ENCODE measurements at regions not wholly inside any gene's neighbourhood (a gene's known extent, or its start where the extent isn't known, plus 50 kb on each side); places are given as distances from the start of the nearest gene placed in this dataset.
"Not testable (repeated sequence)": the region's sequence is repeated elsewhere in the genome, so short reads cannot be mapped to it uniquely, and the experiment has no call there.

DNA sequence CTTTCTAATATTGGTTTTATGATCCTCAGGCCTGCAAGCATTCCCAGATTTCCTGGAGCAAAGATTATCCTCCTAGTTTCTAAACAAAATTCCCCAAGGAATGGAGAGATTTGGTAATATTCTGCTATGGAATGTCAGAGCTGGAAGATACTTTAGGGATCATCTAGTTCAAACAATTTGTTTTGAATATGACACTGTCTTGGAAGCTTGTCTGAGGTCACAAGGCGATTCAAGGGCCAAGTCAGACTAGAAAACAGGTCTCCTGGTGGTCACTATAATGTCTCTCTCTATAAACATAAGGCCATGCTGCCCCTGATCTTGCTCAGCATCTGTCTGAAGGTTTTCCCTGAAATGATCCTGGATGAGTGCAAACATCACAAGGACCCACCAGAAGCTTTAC is 143.4 kb upstream of the BCL6 start:
- no peak for DNase-seq
- H3K36me3 ChIP-seq = no peaks in the 10 kb centered on the region
- H3K27ac ChIP-seq (replicated peaks) = peak overlapping the region; percentile 44
- peaks cover 18% of the 10 kb centered on the region for H3K4me1 ChIP-seq
- intact Hi-C loops (cut with micrococcal nuclease) = no loop called here
- H3K4me3 ChIP-seq = no peak overlapping the region
- no peaks in the 10 kb centered on the region for H3K27me3 ChIP-seq (ENCODE audit: low read depth)
- TF ChIP-seq, protein P1, sequence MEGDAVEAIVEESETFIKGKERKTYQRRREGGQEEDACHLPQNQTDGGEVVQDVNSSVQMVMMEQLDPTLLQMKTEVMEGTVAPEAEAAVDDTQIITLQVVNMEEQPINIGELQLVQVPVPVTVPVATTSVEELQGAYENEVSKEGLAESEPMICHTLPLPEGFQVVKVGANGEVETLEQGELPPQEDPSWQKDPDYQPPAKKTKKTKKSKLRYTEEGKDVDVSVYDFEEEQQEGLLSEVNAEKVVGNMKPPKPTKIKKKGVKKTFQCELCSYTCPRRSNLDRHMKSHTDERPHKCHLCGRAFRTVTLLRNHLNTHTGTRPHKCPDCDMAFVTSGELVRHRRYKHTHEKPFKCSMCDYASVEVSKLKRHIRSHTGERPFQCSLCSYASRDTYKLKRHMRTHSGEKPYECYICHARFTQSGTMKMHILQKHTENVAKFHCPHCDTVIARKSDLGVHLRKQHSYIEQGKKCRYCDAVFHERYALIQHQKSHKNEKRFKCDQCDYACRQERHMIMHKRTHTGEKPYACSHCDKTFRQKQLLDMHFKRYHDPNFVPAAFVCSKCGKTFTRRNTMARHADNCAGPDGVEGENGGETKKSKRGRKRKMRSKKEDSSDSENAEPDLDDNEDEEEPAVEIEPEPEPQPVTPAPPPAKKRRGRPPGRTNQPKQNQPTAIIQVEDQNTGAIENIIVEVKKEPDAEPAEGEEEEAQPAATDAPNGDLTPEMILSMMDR (IDR thresholded peaks at IDR 0.05; ENCODE audit: borderline replicate concordance) = no peak
- no peaks in the 10 kb centered on the region for H3K9me3 ChIP-seq (replicated peaks)

DNA sequence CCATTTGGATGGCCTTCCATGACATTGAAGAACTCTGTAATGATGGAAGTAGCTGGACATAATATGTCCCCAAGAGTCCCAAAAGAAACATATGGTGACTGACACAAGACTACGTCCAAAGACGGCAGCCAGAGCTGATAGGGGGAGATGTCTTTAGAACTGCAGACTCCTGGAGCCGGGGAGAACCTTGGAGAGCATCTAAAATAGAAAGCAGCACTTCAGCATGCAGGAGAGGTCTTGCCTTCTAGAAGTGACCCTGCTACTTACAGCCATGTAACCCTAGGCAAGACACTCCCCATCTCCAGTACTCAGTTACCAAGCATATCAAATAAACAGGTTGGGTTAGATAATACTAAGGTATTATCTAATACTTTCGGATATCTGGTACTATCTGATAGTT is 143.8 kb upstream of the BCL6 start:
- intact Hi-C loops (cut with micrococcal nuclease) = no loop called here
- no peaks in the 10 kb centered on the region for H3K9me3 ChIP-seq (replicated peaks)

DNA sequence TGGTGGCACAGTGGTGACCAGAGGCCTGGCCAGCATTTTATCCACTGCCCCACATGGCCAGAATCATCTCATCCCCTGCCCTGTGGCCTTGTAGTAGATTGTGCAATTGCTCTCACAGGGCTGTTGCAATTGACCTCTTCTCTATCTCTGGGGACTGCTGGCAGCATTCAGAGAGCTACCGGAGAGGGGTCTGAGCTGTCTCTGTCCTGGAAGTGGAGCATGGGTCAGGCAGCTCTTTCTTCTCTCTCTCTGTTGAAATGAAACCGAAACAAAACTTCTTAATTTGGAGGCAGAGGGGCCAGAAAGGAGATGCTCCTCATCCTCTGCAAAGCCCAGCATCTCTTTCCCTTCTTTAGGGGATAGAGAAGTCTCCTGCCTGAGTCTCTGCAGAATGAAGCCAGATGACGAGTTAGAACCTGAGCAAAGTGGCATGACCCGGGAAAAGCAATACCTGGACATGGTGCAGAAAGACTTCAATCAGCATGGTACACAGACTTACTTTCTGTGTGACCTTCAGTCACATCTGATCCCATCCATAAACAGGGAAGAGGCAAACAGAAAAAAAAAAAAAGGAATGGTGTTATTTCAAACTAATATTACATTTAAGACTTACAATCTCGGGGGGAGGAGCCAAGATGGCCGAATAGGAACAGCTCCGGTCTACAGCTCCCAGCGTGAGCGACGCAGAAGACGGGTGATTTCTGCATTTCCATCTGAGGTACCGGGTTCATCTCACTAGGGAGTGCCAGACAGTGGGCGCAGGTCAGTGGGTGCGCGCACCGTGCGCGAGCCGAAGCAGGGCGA is 144.5 kb upstream of the BCL6 start:
- H3K4me3 ChIP-seq = no peak overlapping the region
- no peaks in the 10 kb centered on the region for H3K9me3 ChIP-seq (replicated peaks)
- TF ChIP-seq, protein P1 (IDR thresholded peaks at IDR 0.05; ENCODE audit: borderline replicate concordance) = no peak
- H3K27me3 ChIP-seq (ENCODE audit: low read depth) = no peaks in the 10 kb centered on the region
- intact Hi-C loops (cut with micrococcal nuclease) = no loop called here
- H3K4me1 ChIP-seq = peaks cover 18% of the 10 kb centered on the region
- DNase-seq = no peak
- no peaks in the 10 kb centered on the region for H3K36me3 ChIP-seq
- peak overlapping the region; percentile 44 for H3K27ac ChIP-seq (replicated peaks)

More for the DNA sequence above, 143.8 kb upstream of the BCL6 start:
- Histone ChIP-seq H3K27ac (replicated peaks) (peak overlapping the region; percentile 44), H3K4me1 (peaks cover 18% of the 10 kb centered on the region), H3K27me3 (ENCODE audit: low read depth) (no peaks in the 10 kb centered on the region), H3K4me3 (no peak overlapping the region), H3K36me3 (no peaks in the 10 kb centered on the region)
- no peak for DNase-seq
- TF ChIP-seq, protein P1 (IDR thresholded peaks at IDR 0.05; ENCODE audit: borderline replicate concordance) = no peak

DNA sequence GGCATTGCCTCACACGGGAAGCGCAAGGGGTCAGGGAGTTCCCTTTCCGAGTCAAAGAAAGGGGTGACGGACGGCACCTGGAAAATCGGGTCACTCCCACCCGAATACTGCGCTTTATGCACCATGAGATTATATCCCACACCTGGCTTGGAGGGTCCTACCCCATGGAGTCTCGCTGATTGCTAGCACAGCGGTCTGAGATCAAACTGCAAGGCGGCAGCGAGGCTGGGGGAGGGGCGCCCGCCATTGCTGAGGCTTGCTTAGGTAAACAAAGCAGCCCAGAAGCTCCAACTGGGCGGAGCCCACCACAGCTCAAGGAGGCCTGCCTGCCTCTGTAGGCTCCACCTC is 145.1 kb upstream of the BCL6 start:
- intact Hi-C loops (cut with micrococcal nuclease); H3K9me3 ChIP-seq (replicated peaks); H3K27ac ChIP-seq (replicated peaks); H3K36me3 ChIP-seq; H3K4me3 ChIP-seq; H3K27me3 ChIP-seq (ENCODE audit: low read depth); DNase-seq: not testable (repeated sequence)
- peaks cover 18% of the 10 kb centered on the region for H3K4me1 ChIP-seq

DNA sequence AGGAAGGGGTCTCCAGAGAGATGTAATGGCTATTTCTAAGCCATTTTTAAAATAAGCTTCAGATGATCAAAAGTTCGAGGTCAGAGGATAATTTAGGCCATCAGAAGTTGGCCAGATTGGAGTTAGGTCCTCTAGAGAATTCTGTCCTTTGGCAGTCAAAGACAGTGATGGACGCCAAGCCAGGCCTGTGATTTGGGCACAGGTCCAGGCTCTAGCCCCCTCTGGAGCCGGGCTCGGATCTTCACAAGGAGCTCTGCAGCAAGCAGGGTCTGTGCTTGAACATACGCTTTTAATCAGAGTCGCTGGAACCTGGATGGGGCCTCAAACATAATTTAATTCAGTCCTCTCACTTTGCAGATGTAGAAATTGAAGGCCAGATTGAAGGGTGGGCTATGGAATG is 151.4 kb upstream of the BCL6 start:
- Histone ChIP-seq H3K36me3 (no peaks in the 10 kb centered on the region), H3K9me3 (replicated peaks) (no peaks in the 10 kb centered on the region), H3K27ac (replicated peaks) (peak overlapping the region; percentile 37), H3K4me1 (peaks cover 11% of the 10 kb centered on the region), H3K4me3 (no peak overlapping the region), H3K27me3 (ENCODE audit: low read depth) (no peaks in the 10 kb centered on the region)
- TF ChIP-seq, protein P1 (IDR thresholded peaks at IDR 0.05; ENCODE audit: borderline replicate concordance) = no peak
- DNase-seq = peak; percentile 46
- intact Hi-C loops (cut with micrococcal nuclease) = no loop called here

DNA sequence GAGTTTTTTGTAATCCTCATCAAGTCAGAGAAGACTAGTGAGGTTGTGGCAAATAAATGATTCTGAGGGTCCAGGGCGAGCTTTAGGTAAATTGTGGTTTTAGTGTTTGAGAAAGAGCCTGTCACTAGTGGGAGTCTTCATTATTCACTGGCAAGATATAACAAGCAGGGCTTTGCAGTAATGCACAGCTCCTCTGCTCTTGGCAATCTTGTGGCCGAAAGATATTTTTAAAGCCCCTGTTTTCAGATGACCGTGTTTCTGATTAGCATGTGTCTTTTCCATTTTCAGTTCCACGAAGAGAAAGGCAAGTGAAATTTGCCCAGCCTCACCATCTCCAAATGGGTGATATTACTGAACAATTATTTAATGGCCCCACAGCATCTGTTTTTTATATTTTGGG is 154.0 kb upstream of the BCL6 start:
- H3K4me3 ChIP-seq = no peak overlapping the region
- no peaks in the 10 kb centered on the region for H3K36me3 ChIP-seq
- H3K9me3 ChIP-seq (replicated peaks) = no peaks in the 10 kb centered on the region
- intact Hi-C loops (cut with micrococcal nuclease) = no loop called here
- DNase-seq = no peak
- no peak overlapping the region for H3K27ac ChIP-seq (replicated peaks)
- peaks cover 11% of the 10 kb centered on the region for H3K4me1 ChIP-seq
- H3K27me3 ChIP-seq (ENCODE audit: low read depth) = no peaks in the 10 kb centered on the region
- TF ChIP-seq, protein P1 (IDR thresholded peaks at IDR 0.05; ENCODE audit: borderline replicate concordance) = no peak

Measured in left ventricle myocardium inferior (tissue), 1 donor.